Smooth muscle cell (in vitro differentiated cells): ENCODE measurements at regions not wholly inside any gene's neighbourhood (a gene's known extent, or its start where the extent isn't known, plus 50 kb on each side); places are given as distances from the start of the nearest gene placed in this dataset.

Experiments
- DNase-seq: peaks from one replicate; lab custom pipeline; 2025; ENCODE audit not compliant: unreplicated experiment; lab: John Stamatoyannopoulos, UW
- H2AFZ ChIP-seq: fragments of 200-600 bp; sonication (generic); 2 replicates; pipeline ENCODE4 v1.6.0; 2016; ENCODE audit warnings: antibody characterized with exemption, low read depth, mild to moderate bottlenecking
- H3F3A ChIP-seq: fragments of 200-600 bp; sonication (generic); 2 replicates; pipeline ENCODE4 v1.6.0; 2017; ENCODE audit warnings: antibody characterized with exemption, low read depth
- H3K27ac ChIP-seq: fragments of 200-600 bp; sonication (generic); 2 replicates; pipeline ENCODE4 v1.5.1; 2016; ENCODE audit warnings: low read depth, mild to moderate bottlenecking
- H3K27me3 ChIP-seq: fragments of 200-600 bp; sonication (generic); 2 replicates; pipeline ENCODE4 v1.6.1; 2016; ENCODE audit warnings: low read depth, mild to moderate bottlenecking
- H3K36me3 ChIP-seq: fragments of 200-600 bp; sonication (generic); 2 replicates; pipeline ENCODE4 v1.5.1; 2016; ENCODE audit warnings: low read depth
- H3K4me1 ChIP-seq: fragments of 200-600 bp; sonication (generic); 2 replicates; pipeline ENCODE4 v1.5.1; 2016; ENCODE audit warnings: low read depth
- H3K4me2 ChIP-seq: fragments of 200-600 bp; sonication (generic); 2 replicates; pipeline ENCODE4 v1.6.0; 2016; ENCODE audit warnings: mild to moderate bottlenecking
- H3K4me3 ChIP-seq: fragments of 200-600 bp; sonication (generic); 2 replicates; pipeline ENCODE4 v1.5.1; 2016; ENCODE audit warnings: mild to moderate bottlenecking
- H3K79me2 ChIP-seq: fragments of 200-600 bp; sonication (generic); 2 replicates; pipeline ENCODE4 v1.6.0; 2016; ENCODE audit warnings: low read depth, mild to moderate bottlenecking
- H3K9ac ChIP-seq: fragments of 200-600 bp; sonication (generic); 2 replicates; pipeline ENCODE4 v1.6.0; 2016; ENCODE audit warnings: low read depth
- H3K9me3 ChIP-seq: fragments of 200-600 bp; sonication (generic); replicated peaks from 2 replicates; pipeline ENCODE4 v1.5.1; 2016; ENCODE audit warnings: low read depth
- H4K20me1 ChIP-seq: fragments of 200-600 bp; sonication (generic); 2 replicates; pipeline ENCODE4 v1.6.0; 2016; ENCODE audit warnings: low read depth
- WGBS: methylation state at CpG from one replicate; pipeline ENCODE4 v1.1.7; 2016; ENCODE audit warnings: low lambda C conversion rate; 5-methylcytosine and 5-hydroxymethylcytosine counted together
- TF ChIP-seq, protein P1 (sequence below): fragments of 200-600 bp; sonication (generic); IDR thresholded peaks from 2 replicates; pipeline ENCODE4 v1.5.1; 2017; ENCODE audit warnings: borderline replicate concordance, mild to moderate bottlenecking, antibody characterized with exemption; ENCODE audit not compliant: insufficient read depth, poor library complexity, severe bottlenecking

DNA sequence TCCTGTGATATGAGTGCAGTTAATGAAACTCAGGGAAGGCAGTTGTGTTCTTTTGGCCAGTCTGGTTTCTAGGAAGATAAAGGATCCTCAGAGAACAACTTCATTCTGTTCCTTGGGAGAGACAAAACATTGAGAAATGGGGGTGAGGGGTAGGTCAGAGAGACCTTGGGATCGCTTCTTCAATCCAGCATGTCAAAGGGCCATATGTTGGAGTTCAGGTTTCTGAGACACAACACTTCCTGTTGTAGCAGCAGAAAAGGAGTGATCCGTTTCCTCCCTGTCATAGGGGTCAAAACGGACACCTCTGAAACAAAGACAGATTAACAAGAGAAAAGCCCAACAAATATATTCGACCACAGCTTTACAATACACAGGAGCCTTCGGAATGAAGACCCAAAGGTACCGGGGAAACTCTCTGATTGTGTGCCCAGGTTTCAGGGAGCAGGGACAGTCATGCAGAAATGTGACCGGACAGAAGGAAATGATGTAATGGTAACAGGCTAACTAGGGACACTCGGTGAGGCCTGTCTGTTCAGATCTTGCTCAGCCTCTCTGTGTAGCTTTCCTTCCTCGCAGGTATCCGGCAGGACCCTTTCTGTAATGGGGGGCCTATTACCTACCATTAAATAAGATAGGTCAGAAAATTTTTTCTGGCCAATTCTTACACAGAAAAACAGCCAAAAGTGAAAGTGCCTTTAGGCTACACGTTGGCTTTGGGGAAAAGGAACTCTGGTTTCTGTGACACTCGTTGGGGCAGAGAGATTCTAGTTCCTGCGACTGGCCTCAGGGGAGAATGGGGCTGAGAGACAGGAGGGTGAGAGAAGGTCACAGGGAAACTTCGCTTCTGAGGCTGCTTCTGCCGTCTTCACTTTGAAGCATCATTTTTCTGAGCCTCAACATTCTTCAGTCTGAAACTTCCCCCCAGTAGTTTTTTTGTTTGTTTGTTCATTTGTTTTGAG, 103.3 kb upstream of the TLR3 start:
- H3K9me3 ChIP-seq = no peaks in the 10 kb centered on the region
- TF ChIP-seq, protein P1, sequence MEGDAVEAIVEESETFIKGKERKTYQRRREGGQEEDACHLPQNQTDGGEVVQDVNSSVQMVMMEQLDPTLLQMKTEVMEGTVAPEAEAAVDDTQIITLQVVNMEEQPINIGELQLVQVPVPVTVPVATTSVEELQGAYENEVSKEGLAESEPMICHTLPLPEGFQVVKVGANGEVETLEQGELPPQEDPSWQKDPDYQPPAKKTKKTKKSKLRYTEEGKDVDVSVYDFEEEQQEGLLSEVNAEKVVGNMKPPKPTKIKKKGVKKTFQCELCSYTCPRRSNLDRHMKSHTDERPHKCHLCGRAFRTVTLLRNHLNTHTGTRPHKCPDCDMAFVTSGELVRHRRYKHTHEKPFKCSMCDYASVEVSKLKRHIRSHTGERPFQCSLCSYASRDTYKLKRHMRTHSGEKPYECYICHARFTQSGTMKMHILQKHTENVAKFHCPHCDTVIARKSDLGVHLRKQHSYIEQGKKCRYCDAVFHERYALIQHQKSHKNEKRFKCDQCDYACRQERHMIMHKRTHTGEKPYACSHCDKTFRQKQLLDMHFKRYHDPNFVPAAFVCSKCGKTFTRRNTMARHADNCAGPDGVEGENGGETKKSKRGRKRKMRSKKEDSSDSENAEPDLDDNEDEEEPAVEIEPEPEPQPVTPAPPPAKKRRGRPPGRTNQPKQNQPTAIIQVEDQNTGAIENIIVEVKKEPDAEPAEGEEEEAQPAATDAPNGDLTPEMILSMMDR = no peak
- H3K27ac ChIP-seq = no peak overlapping the region
- H3K9ac ChIP-seq = no peak overlapping the region
- no peaks in the 10 kb centered on the region for H4K20me1 ChIP-seq
- DNase-seq = no peak
- no peak overlapping the region for H2AFZ ChIP-seq
- H3F3A ChIP-seq = no peaks in the 10 kb centered on the region
- H3K4me1 ChIP-seq = no peaks in the 10 kb centered on the region
- no peak overlapping the region for H3K4me2 ChIP-seq
- no peak overlapping the region for H3K4me3 ChIP-seq
- no peaks in the 10 kb centered on the region for H3K79me2 ChIP-seq
- WGBS = 82% methylated on average over 15 of the region's 15 CpGs
- no peaks in the 10 kb centered on the region for H3K36me3 ChIP-seq
- no peaks in the 10 kb centered on the region for H3K27me3 ChIP-seq

DNA sequence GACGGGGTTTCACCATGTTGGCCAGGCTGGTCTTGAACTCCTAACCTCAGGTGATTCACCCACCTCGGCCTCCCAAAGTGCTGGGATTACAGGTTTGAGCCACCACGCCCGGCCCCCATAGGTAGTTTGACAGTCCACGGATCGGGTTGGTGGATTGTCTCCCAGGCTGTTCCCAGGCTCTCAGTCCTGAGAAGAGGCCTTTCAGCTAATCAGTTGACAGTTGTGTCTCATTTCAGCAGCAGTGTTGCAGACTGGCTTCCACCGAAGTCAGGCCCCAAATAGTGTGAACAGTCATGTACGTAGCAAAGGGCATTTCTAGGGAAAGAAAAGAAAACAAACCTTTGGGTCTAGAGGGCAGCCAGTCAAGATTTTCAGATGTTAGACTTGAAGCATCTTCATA, 102.4 kb upstream of the TLR3 start:
- no peak for DNase-seq
- H3F3A ChIP-seq = no peaks in the 10 kb centered on the region
- no peak overlapping the region for H3K27ac ChIP-seq
- H3K79me2 ChIP-seq = no peaks in the 10 kb centered on the region
- H3K27me3 ChIP-seq = no peaks in the 10 kb centered on the region
- WGBS = 90% methylated on average over 8 of the region's 8 CpGs
- TF ChIP-seq, protein P1 = no peak
- no peaks in the 10 kb centered on the region for H3K9me3 ChIP-seq
- H4K20me1 ChIP-seq = no peaks in the 10 kb centered on the region
- H3K4me1 ChIP-seq = no peaks in the 10 kb centered on the region
- H3K4me3 ChIP-seq = no peak overlapping the region
- no peaks in the 10 kb centered on the region for H3K36me3 ChIP-seq
- H2AFZ ChIP-seq = no peak overlapping the region
- H3K4me2 ChIP-seq = no peak overlapping the region
- H3K9ac ChIP-seq = no peak overlapping the region

DNA sequence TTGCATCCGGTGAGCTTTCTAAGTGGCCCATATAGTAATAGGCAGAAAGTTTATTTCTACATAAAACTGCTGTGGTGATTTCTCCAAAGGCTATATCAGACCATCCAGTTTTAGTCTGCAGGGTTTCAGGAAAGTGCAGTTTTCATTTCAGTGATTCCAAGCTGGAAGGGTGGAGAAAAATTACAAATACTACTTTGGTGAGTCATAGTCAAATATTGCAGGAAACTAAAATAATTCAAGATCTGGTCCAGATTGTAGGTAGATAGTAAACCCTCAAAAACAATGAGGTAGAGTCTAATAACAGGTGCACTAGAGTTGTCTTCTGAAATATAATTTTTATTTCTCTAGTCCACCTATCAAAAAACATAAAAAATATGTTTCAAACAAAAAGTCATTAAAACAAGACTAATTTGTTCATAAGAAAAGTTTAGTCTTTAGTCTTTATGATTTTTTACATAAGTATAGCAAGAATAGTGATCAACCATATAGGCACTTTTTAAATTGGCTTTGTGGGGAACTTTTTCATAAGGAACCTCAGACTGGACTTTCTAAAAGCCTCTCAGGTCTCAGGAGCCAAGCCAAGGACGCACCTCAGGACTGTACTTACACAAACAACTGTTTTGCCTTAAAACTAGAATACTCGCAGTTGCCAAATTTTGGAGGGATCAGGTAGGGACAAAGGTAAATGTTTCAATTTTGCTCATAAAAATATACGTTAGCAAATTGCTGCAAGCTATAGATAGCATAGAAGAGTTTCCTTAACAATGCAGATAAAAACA, 101.8 kb upstream of the TLR3 start:
- H3K9ac ChIP-seq = no peak overlapping the region
- H3K4me3 ChIP-seq = no peak overlapping the region
- 97% methylated on average over 4 of the region's 4 CpGs for WGBS
- no peaks in the 10 kb centered on the region for H3K4me1 ChIP-seq
- H4K20me1 ChIP-seq = no peaks in the 10 kb centered on the region
- H3K27me3 ChIP-seq = no peaks in the 10 kb centered on the region
- no peak overlapping the region for H2AFZ ChIP-seq
- no peaks in the 10 kb centered on the region for H3K79me2 ChIP-seq
- no peaks in the 10 kb centered on the region for H3K9me3 ChIP-seq
- DNase-seq = no peak
- TF ChIP-seq, protein P1 = no peak
- H3K27ac ChIP-seq = no peak overlapping the region
- no peak overlapping the region for H3K4me2 ChIP-seq
- no peaks in the 10 kb centered on the region for H3F3A ChIP-seq
- no peaks in the 10 kb centered on the region for H3K36me3 ChIP-seq
